ENCODE measurements at regions not wholly inside any gene's neighbourhood (a gene's known extent, or its start where the extent isn't known, plus 50 kb on each side); places are given as distances from the start of the nearest gene placed in this dataset.
A peak's percentile ranks its signal among the peaks of the same experiment; 100 is the strongest.
"Not testable (repeated sequence)": the region's sequence is repeated elsewhere in the genome, so short reads cannot be mapped to it uniquely, and the experiment has no call there.

DNA sequence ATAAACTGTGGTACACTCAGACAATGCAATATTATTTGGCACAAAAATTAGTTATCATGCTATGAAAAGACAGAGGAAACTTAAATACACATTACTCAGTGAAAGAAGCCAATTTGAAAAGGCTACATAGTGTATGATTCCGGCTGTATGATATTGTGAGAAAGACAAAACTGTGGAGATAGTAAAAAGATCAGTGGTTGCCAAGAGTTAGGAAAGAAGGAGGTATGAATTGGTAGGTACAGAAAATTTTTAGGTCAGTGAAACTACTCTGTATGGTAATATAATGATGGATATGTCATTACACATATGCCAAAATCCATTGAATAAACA lies 458.8 kb upstream of the CBLB start:
- no peak for DNase-seq

DNA sequence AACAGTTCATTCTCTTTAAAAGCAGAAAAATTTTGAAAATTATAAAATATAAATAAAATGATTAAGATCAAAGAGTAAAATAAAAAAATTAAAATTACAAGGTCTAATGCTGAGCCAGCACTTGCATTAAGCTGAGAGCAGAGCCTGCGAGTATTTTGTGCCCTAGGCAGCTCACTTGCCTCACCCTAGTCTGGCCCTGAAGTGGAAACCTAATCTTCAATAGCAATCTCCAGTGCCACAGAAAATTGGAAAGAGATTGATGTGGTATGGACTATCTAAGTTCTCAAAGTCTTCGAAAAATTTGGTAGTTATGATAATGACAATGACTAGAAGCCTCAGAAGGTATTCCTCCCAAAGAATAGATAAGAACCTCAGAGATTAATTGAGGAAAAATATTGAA lies 459.4 kb upstream of the CBLB start:
- no peak for DNase-seq

DNA sequence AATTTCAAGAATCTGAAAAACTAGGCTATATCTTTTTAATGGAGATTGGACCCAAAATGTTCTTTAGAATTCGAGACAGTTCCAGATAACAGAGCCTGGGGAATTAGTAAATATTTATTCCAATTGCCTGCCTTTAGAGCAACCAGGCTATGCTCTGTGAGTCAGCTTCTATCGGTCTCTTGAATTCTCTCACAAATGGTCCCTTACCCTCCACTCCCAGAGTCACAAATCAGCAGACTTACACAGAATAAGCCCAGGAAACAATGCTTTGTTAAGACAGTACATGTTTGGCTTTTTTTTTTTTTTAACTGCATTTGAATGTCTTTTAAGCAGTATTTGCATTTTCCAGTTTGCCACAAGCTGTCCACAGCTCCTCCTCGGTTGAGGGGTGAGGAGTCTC lies 460.7 kb upstream of the CBLB start:
- DNase-seq: no peak

DNA sequence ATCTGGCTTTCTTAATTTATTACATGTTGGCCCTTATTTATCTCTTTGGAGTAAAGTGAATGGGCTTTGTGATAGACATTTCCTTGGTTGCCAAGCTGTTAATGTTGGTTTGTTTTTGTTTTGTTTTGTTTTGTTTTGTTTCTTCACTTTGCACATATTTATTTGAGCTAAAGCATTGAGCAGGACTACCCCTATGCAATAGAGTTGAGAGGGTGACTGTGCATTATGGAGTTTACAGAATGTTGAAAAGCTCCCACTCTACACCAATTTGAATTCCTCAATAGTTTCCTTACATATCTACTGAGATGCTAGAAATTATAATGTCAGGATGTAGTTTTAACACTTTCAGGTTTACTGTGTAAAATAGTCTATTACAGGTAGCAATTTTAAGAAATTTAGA lies 462.8 kb upstream of the CBLB start:
- no peak for DNase-seq

DNA sequence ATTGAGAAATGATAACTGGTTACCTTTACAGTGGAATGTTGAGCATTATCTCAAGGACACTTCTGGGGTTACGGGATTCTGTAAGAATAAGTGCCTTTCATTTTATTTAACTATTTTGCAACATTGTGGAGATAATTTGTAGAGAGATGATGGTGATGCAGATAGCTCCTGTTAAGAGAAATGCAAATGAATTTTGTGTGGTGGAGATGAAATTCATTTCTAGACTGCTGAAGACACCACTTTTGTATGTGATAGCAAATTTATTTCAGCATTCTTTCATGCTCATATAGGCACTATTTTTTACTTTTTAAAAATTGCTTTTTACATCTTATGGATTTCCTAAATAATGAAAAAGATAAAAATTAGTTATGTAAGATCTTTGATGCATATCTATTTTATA lies 463.3 kb upstream of the CBLB start:
- no peak for DNase-seq

DNA sequence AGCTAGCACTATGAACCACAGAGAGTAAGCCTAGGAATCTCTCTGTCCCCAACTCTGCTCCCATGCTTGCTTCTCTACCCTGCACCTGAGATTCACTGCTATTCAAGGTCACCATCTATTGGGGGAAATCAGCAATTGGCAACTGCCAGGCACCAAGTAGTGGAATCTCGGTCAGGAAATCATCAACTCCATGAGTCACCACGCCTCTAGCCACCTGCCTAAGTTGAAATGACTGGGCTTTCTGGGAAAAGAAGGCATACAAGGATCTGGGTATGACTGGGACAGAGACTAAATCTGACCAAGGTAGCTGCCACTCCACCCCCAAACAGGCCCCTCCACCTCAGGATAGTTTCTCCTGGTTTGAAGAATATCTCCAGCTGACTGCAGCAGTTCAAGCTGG lies 464.1 kb upstream of the CBLB start:
- DNase-seq: peak; percentile 71

DNA sequence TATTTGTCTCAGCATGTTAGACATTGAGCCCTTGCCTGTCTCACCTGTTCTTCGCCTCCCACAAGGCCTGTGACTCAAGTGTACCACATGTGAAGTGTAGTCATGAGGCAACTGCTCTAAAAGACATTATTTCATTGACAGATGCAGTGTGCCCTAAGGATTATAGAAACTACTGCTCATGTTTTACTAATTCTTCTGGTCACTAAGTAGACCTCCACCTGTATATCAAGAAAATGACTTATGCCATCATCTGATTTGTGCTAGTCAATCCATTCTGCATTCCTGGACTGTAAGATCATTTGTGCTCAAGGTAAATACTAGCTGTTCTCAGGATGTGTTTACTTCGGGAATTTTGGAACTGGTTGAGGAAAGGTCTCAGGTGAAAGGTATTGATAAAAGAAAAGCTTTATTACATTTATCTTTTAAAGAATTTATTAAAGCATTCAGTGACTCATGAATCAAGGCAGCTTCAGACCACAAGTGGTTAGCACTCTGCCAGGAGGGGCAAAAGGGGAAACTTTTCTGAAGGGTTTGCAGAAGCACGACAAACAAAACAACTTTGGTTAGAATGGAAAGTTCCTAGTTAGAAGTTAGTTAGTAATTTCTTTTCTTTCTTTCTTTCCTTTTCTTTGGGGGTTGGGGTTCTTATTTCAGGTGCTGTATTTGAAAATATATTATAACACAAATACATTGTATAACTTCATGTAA lies 465.3 kb upstream of the CBLB start:
- DNase-seq: no peak

DNA sequence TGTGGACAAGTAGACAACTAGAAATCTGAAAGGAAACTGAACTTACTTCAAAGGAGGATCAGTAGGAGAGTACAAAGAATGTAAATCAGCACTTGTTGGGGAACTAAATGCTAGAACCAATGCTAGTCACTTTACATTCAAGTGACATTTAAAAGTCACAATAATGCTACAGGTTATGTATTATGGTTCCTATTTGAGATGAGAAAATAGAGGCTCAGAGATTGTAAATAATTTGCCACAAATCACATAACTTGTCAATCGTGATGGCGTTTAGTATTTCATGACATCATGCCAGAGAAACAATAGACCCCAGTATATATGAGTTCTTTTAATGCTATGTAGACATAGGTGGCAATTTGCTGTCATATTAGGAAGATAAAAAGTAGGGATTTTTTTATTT lies 467.8 kb upstream of the CBLB start:
- DNase-seq: no peak

GRCh38 chr3:106337116-106337515 lies 468.3 kb upstream of the CBLB start:
- no peak for DNase-seq

GRCh38 chr3:106338582-106339214 lies 469.9 kb upstream of the CBLB start:
- no peak for DNase-seq

GRCh38 chr3:106339551-106339950 lies 470.7 kb upstream of the CBLB start:
- no peak for DNase-seq

DNA sequence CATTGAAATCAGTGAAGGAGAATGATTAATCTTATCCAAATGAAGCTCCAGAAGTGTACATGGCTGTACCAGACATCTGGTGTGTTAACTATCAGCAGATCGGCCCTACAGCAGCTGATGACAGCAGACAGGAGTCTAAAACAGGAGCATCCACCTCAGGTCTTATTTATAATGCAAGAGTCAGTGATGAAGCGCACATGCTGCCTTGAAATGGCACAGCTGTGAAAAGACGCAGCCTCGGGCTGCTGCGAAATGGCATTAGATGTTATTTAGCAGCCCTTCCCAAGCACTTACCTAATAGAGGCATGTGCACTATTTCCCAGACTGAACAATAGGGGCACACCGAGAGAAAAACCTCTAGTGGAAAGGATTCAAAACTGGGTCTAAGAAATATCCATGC lies 472.3 kb upstream of the CBLB start:
- no peak for DNase-seq

- no peak for DNase-seq
Observed at GRCh38 chr3:106341586-106342162, 472.9 kb upstream of the CBLB start.

DNA sequence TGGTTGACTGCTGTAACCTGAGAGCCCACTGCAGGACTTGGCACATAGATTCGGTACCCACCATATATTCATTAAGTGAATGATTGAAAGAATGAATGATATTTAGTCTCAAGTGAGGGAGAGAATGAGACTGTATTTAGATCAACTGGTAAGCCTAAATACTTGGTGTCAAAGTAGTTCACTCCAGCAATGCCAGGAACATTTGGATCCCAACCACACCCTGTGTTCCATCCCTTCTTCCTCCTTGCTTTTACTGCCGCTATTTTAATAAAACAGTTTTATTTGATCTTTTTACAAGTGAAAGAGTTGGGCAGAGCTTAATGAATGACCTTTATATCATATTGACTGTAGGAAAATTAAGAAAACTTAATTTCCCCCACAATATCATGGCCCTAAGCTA lies 473.6 kb upstream of the CBLB start:
- no peak for DNase-seq

GRCh38 chr3:106343811-106344210 lies 475.0 kb upstream of the CBLB start:
- no peak for DNase-seq

- no peak for DNase-seq
Observed at GRCh38 chr3:106345353-106346027, 476.7 kb upstream of the CBLB start.

DNA sequence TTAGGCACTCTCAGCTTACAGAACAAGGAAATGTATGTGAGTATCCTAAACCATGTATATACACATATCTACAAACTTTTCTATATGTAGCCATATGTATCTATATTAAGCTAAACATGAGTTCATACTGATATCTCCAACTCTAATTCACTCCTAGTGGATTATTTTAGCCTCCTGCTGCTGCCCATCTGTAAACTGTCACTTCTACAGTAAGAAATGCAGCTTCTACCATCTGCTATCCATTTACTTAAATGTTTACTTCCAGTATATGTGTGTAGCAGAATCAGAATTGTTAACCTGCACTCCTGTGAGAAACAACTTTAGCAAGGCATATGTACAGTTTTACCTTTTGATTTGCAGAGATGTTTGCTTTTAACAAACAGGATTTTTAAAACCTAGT lies 478.5 kb upstream of the CBLB start:
- no peak for DNase-seq

DNA sequence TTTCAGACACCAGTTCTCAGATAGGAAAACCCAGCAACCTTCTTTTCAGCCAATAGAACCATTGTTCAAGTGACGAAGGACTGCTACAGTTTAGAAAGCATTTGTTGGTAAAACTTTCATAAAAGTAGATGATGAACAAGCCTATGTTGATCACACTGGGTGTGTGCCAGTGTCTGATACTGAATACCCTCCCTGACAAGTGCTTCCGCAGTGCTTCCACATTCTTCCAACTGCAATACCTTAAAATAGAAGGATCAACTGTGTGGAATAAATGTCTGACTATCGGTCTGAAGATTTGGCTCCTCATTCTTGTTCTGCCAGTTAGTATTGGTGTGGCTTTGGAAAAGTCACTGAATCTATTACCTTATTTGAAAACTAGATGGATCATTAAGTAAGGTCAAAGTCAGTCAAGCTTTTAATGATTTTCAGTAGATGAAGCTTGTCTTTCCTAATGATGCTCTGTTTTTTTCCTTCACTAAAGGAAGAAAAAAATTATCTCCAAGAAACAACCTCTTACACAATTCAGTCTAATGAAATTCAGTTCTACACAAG lies 479.4 kb upstream of the CBLB start:
- no peak for DNase-seq

DNA sequence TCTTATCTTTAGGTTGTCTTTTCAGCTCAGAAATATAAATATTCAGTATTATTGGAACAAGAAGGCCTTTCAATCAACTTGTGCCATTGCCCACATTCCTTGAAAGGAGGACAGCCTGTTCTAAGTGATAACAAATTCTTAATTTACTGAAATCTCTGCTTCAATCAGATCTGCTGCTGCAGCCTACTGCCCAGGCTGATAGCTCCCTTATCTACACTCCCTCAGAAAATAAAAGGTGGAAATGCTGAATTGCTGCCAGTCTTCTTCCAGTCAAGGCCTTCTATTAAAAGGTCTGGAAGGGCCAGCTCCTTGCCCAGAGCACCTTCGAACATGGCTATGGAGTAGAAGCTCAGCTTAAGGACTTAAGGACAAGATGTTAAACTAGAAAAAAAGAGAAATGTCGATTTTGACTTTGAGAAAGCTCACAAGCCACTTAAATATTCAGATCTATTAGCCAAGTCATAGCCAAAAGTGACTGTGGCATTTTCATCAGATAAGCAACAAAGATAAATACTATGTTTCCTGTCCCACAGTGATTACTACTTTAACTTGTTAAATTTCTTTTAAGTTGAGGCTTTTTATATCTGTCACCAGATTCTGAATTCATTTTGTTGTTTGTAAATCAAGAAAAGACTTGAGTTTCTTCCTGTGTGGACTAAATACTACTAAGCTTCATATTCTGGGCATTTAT lies 480.5 kb upstream of the CBLB start:
- no peak for DNase-seq

DNA sequence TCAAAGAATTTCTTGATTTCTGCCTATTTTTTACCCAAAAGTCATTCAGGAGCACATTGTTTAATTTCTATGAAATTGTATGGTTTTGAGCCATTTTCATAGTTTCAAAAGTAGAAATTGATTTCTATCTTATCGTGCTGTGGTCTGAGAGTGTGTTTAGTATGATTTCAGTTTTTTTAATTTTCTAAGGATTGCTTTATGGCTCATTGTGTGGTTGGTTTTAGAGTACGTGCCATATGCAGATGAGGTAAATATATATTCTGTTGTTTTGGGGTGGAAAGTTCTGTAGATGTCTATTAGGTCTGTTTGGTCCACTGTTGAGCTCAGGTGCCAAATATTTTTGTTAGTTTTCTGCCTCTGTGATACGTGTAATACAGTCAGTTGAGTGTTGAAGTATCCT lies 487.1 kb upstream of the CBLB start:
- DNase-seq: no peak

DNA sequence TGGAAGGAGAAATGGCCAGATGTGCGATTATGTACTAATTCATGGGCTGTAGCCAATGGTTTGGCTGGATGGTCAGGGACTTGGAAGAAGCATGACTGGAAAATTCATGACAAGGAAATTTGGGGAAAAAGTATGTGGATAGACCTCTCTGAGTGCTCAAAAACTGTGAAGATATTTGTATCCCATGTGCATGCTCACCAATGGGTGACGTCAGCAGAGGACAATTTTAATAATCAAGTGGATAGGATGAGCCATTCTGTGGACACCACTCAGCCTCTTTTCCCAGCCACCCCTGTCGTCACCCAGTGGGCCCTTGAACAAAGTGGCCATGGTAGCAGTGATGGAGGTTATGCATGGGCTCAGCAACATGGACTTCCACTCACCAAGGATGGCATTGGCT lies 490.9 kb upstream of the CBLB start:
- DNase-seq: no peak

- not testable (repeated sequence) for DNase-seq
Observed at GRCh38 chr3:106360901-106361300, 492.1 kb upstream of the CBLB start.

GRCh38 chr3:106364477-106364876 lies 495.7 kb upstream of the CBLB start:
- no peak for DNase-seq

Data from islet precursor cell (in vitro differentiated cells).